ENCODE measurements at regions not wholly inside any gene's neighbourhood (a gene's known extent, or its start where the extent isn't known, plus 50 kb on each side); places are given as distances from the start of the nearest gene placed in this dataset.

DNA sequence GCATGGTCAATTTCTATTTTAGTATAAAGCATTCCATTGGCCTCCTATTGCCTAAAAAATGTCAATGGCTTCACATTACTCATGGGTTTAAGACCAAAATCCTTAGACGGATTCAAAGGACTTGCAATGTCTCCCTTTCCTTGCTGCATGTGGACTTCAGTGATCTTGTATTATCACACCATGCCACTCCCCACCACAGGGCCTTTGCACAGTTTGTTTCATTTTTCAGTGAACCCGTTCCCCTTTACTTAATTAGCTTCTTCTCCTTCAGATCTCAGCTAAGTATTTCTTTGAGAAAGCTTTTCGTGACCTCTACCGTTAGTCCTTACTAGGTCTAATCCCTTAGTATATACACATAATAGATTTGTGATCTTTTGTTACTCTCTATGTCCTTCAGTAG, 269.7 kb downstream of the FAM76B start:
- no peak for TF ChIP-seq POLR2A (IDR thresholded peaks at IDR 0.05)
- TF ChIP-seq, protein P1, sequence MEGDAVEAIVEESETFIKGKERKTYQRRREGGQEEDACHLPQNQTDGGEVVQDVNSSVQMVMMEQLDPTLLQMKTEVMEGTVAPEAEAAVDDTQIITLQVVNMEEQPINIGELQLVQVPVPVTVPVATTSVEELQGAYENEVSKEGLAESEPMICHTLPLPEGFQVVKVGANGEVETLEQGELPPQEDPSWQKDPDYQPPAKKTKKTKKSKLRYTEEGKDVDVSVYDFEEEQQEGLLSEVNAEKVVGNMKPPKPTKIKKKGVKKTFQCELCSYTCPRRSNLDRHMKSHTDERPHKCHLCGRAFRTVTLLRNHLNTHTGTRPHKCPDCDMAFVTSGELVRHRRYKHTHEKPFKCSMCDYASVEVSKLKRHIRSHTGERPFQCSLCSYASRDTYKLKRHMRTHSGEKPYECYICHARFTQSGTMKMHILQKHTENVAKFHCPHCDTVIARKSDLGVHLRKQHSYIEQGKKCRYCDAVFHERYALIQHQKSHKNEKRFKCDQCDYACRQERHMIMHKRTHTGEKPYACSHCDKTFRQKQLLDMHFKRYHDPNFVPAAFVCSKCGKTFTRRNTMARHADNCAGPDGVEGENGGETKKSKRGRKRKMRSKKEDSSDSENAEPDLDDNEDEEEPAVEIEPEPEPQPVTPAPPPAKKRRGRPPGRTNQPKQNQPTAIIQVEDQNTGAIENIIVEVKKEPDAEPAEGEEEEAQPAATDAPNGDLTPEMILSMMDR (IDR thresholded peaks at IDR 0.05) = no peak

All from right lobe of liver (tissue), 4 donors.